Bronchial epithelial cell (primary cell): ENCODE measurements at regions not wholly inside any gene's neighbourhood (a gene's known extent, or its start where the extent isn't known, plus 50 kb on each side); places are given as distances from the start of the nearest gene placed in this dataset.
"Not testable (repeated sequence)": the region's sequence is repeated elsewhere in the genome, so short reads cannot be mapped to it uniquely, and the experiment has no call there.

ENCODE experiments used
- DNase-seq: peaks from one replicate; pipeline ENCODE4 v3.0.0-alpha.2; 2010; ENCODE audit warnings: low read depth
- FAIRE-seq: peaks from 2 replicates; lab custom pipeline; 2011; peaks lifted over from hg19 to GRCh38; lab: Jason Lieb, UNC
- H3K27me3 ChIP-seq: 2 replicates; pipeline ENCODE4 v1.5.1; 2011; ENCODE audit warnings: low read length; ENCODE audit not compliant: control insufficient read depth, insufficient read depth
- H3K36me3 ChIP-seq: 2 replicates; pipeline ENCODE4 v1.5.1; 2011; ENCODE audit warnings: low read length; ENCODE audit not compliant: control insufficient read depth, insufficient read depth
- H3K4me3 ChIP-seq: 2 replicates; pipeline ENCODE4 v1.5.1; 2011; ENCODE audit warnings: mild to moderate bottlenecking, low read depth, low read length, control low read depth
- CTCF ChIP-seq: IDR thresholded peaks from 2 replicates; pipeline ENCODE4 v1.5.1; 2011; ENCODE audit warnings: mild to moderate bottlenecking, moderate library complexity, low read length, control low read depth, inconsistent platforms; ENCODE audit not compliant: insufficient read depth, severe bottlenecking

GRCh38 chr7:81143856-81144255, 225.0 kb upstream of the SEMA3C start:
- FAIRE-seq (no peak), DNase-seq (no peak)
- no peak overlapping the region for H3K4me3 ChIP-seq
- TF ChIP-seq CTCF, result no peak
- no peaks in the 10 kb centered on the region for H3K27me3 ChIP-seq
- H3K36me3 ChIP-seq, result no peaks in the 10 kb centered on the region

GRCh38 chr7:81141257-81142205, 222.7 kb upstream of the SEMA3C start:
- FAIRE-seq, H3K4me3 ChIP-seq, DNase-seq, H3K36me3 ChIP-seq, H3K27me3 ChIP-seq: not testable (repeated sequence)

GRCh38 chr7:81140775-81141174, 221.9 kb upstream of the SEMA3C start:
- no peaks in the 10 kb centered on the region for H3K36me3 ChIP-seq
- H3K27me3 ChIP-seq, result no peaks in the 10 kb centered on the region
- FAIRE-seq (no peak), DNase-seq (no peak)
- TF ChIP-seq CTCF, result no peak
- H3K4me3 ChIP-seq, result no peak overlapping the region

- Histone ChIP-seq H3K36me3 (no peaks in the 10 kb centered on the region), H3K27me3 (no peaks in the 10 kb centered on the region), H3K4me3 (no peak overlapping the region)
- no peak for TF ChIP-seq CTCF
- DNase-seq (no peak), FAIRE-seq (no peak)
Observed at GRCh38 chr7:81140252-81140651, 221.4 kb upstream of the SEMA3C start.

- DNase-seq, result no peak
- no peak overlapping the region for H3K4me3 ChIP-seq
- FAIRE-seq, result no peak
- no peaks in the 10 kb centered on the region for H3K27me3 ChIP-seq
- H3K36me3 ChIP-seq, result no peaks in the 10 kb centered on the region
- TF ChIP-seq CTCF, result no peak
Observed at GRCh38 chr7:81138870-81139269, 220.0 kb upstream of the SEMA3C start.

- TF ChIP-seq CTCF, result no peak
- DNase-seq, result no peak
- Histone ChIP-seq H3K36me3 (no peaks in the 10 kb centered on the region), H3K4me3 (no peak overlapping the region), H3K27me3 (no peaks in the 10 kb centered on the region)
- no peak for FAIRE-seq
Observed at GRCh38 chr7:81135324-81135723, 216.5 kb upstream of the SEMA3C start.
